NCI-H1048 (cell line): ENCODE measurements at regions not wholly inside any gene's neighbourhood (a gene's known extent, or its start where the extent isn't known, plus 50 kb on each side); places are given as distances from the start of the nearest gene placed in this dataset.
"Not testable (repeated sequence)": the region's sequence is repeated elsewhere in the genome, so short reads cannot be mapped to it uniquely, and the experiment has no call there.

Experiments used
- DNase-seq: peaks from one replicate; lab custom pipeline; 2025; lab: John Stamatoyannopoulos, UW

GRCh38 chr6:11384531-11385309, 152.3 kb upstream of the NEDD9 start:
- no peak for DNase-seq

- no peak for DNase-seq
Measured at GRCh38 chr6:11381801-11382513, 149.5 kb upstream of the NEDD9 start.

GRCh38 chr6:11380969-11381744, 148.7 kb upstream of the NEDD9 start:
- DNase-seq = no peak

- DNase-seq = no peak
Measured at GRCh38 chr6:11380549-11380948, 148.1 kb upstream of the NEDD9 start.

GRCh38 chr6:11379805-11380204, 147.3 kb upstream of the NEDD9 start:
- no peak for DNase-seq

- DNase-seq = no peak
Measured at GRCh38 chr6:11378639-11379038, 146.2 kb upstream of the NEDD9 start.

GRCh38 chr6:11374036-11375010, 141.9 kb upstream of the NEDD9 start:
- no peak for DNase-seq

GRCh38 chr6:11373208-11373607, 140.7 kb upstream of the NEDD9 start:
- no peak for DNase-seq

GRCh38 chr6:11372186-11372790, 139.8 kb upstream of the NEDD9 start:
- not testable (repeated sequence) for DNase-seq

- no peak for DNase-seq
Measured at GRCh38 chr6:11370191-11371018, 137.9 kb upstream of the NEDD9 start.

GRCh38 chr6:11368760-11369159, 136.3 kb upstream of the NEDD9 start:
- DNase-seq = no peak

GRCh38 chr6:11368264-11368663, 135.8 kb upstream of the NEDD9 start:
- DNase-seq = no peak

GRCh38 chr6:11367638-11368199, 135.3 kb upstream of the NEDD9 start:
- DNase-seq = no peak

- DNase-seq = no peak
Measured at GRCh38 chr6:11366934-11367637, 134.6 kb upstream of the NEDD9 start.

- no peak for DNase-seq
Measured at GRCh38 chr6:11366183-11366933, 133.9 kb upstream of the NEDD9 start.

- no peak for DNase-seq
Measured at GRCh38 chr6:11364971-11365397, 132.5 kb upstream of the NEDD9 start.

- no peak for DNase-seq
Measured at GRCh38 chr6:11363881-11364576, 131.6 kb upstream of the NEDD9 start.

- DNase-seq = no peak
Measured at GRCh38 chr6:11362564-11362963, 130.1 kb upstream of the NEDD9 start.
